ENCODE measurements at regions not wholly inside any gene's neighbourhood (a gene's known extent, or its start where the extent isn't known, plus 50 kb on each side); places are given as distances from the start of the nearest gene placed in this dataset.

DNA sequence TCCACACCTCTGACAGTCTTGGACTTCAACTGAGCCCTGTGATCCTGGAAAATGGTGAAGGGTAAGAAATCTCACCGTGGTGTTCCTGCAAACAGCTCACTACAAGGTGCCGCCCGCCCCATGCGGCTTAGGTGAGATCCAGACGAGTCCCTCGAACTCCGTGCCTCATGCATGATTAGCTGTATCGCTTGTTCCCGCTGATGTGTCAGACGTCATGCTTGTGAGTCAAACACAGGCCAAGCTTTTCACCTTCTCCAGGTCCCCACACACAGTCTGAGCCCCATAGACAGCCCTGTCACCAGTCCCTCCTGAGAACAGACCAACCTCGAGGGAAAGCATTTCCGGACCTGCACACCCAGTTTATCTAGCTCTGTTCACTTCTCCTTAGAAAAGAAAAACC is 740.5 kb downstream of the GALR1 start:
- no peaks in the 10 kb centered on the region for H3K4me1 Mint-ChIP-seq (ENCODE audit: low read depth)
- TF ChIP-seq CTCF (IDR thresholded peaks at IDR 0.05; ENCODE audit: unreplicated experiment): no peak
- H3K4me3 Mint-ChIP-seq (ENCODE audit: low read depth): no peak overlapping the region
- DNase-seq (ENCODE audit: low spot score, unreplicated experiment): no peak
- H3K9me3 Mint-ChIP-seq (ENCODE audit: low read depth): peaks cover 6% of the 10 kb centered on the region
- no peaks in the 10 kb centered on the region for H3K27me3 Mint-ChIP-seq
- H3K27ac Mint-ChIP-seq: no peak overlapping the region
- H3K36me3 Mint-ChIP-seq (ENCODE audit: insufficient read depth): no peaks in the 10 kb centered on the region

GRCh38 chr18:77990901-77991300 is 741.3 kb downstream of the GALR1 start:
- Mint-ChIP-seq H3K27me3 (peaks cover 6% of the 10 kb centered on the region), H3K9me3 (ENCODE audit: low read depth) (peaks cover 6% of the 10 kb centered on the region), H3K36me3 (ENCODE audit: insufficient read depth) (no peaks in the 10 kb centered on the region), H3K27ac (no peak overlapping the region), H3K4me1 (ENCODE audit: low read depth) (no peaks in the 10 kb centered on the region), H3K4me3 (ENCODE audit: low read depth) (no peak overlapping the region)
- no peak for TF ChIP-seq CTCF (IDR thresholded peaks at IDR 0.05; ENCODE audit: unreplicated experiment)
- DNase-seq (ENCODE audit: low spot score, unreplicated experiment): no peak

DNA sequence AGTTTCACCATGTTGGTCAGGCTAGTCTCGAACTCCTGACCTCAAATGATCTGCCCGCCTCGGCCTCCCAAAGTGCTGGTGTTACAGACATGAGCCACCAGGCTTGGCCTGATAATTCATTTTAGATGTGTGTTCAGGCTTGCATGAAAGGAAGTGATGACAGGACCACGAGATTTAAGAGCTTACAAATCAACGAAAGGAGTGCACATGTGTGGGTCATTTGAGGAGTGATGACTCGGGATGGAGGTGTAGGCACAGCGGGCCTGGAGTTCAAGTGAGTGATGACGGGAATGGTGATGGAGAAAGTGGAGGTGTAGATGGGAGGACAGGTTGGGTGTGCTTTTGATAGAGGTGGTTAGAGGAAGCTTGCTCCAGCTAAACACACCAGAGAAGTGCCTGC is 742.4 kb downstream of the GALR1 start:
- Mint-ChIP-seq H3K4me3 (ENCODE audit: low read depth) (no peak overlapping the region), H3K4me1 (ENCODE audit: low read depth) (no peaks in the 10 kb centered on the region), H3K9me3 (ENCODE audit: low read depth) (peaks cover 6% of the 10 kb centered on the region), H3K27me3 (peaks cover 7% of the 10 kb centered on the region), H3K27ac (no peak overlapping the region), H3K36me3 (ENCODE audit: insufficient read depth) (no peaks in the 10 kb centered on the region)
- no peak for DNase-seq (ENCODE audit: low spot score, unreplicated experiment)
- TF ChIP-seq CTCF (IDR thresholded peaks at IDR 0.05; ENCODE audit: unreplicated experiment): no peak

DNA sequence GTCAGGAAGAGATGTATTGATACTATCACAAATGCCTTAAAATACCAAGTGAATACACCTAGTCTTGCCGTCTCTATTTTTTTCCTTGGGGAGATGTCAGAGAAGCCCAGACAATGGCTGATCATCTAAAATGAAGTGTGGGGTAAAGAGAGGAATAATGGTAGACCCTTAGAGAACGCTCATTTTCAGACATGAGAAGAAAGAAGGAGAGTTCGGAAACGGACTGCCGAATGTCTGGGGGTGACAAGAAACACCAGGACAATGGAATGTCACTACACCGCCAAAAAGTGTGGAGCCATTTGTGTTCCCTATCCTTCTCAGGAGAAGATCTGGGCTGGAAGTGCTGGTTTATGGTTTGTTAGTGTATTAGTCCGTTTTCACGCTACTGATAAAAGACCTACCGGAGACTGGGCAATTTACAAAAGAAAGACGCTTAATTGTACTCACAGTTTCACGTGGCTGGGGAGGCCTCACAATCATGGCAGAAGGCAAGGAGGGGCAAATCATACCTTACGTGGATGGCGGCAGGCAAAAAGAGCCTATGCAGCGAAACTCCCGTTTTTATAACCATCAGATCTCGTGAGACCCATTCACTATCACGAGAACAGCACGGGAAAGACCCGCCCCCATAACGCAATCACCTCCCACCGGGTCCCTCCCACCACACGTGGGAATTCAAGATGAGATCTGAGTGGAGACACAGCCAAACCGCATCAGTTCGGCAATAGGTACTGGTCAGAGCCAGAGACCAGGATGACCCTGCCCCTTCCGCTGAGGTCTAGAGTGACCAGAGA is 743.7 kb downstream of the GALR1 start:
- H3K9me3 Mint-ChIP-seq (ENCODE audit: low read depth): peaks cover 6% of the 10 kb centered on the region
- no peak for TF ChIP-seq CTCF (IDR thresholded peaks at IDR 0.05; ENCODE audit: unreplicated experiment)
- H3K4me3 Mint-ChIP-seq (ENCODE audit: low read depth): no peak overlapping the region
- no peak overlapping the region for H3K27ac Mint-ChIP-seq
- peaks cover 10% of the 10 kb centered on the region for H3K27me3 Mint-ChIP-seq
- H3K36me3 Mint-ChIP-seq (ENCODE audit: insufficient read depth): no peaks in the 10 kb centered on the region
- no peak for DNase-seq (ENCODE audit: low spot score, unreplicated experiment)
- H3K4me1 Mint-ChIP-seq (ENCODE audit: low read depth): no peaks in the 10 kb centered on the region

GRCh38 chr18:77995593-77995992 is 745.9 kb downstream of the GALR1 start:
- peaks cover 6% of the 10 kb centered on the region for H3K9me3 Mint-ChIP-seq (ENCODE audit: low read depth)

More at GRCh38 chr18:77995593-77995992, 745.9 kb downstream of the GALR1 start:
- no peaks in the 10 kb centered on the region for H3K4me1 Mint-ChIP-seq (ENCODE audit: low read depth)
- H3K4me3 Mint-ChIP-seq (ENCODE audit: low read depth): no peak overlapping the region
- no peak for DNase-seq (ENCODE audit: low spot score, unreplicated experiment)
- H3K36me3 Mint-ChIP-seq (ENCODE audit: insufficient read depth): no peaks in the 10 kb centered on the region
- TF ChIP-seq CTCF (IDR thresholded peaks at IDR 0.05; ENCODE audit: unreplicated experiment): no peak
- H3K27me3 Mint-ChIP-seq: peaks cover 10% of the 10 kb centered on the region
- H3K27ac Mint-ChIP-seq: no peak overlapping the region
